ENCODE measurements at regions not wholly inside any gene's neighbourhood (a gene's known extent, or its start where the extent isn't known, plus 50 kb on each side); places are given as distances from the start of the nearest gene placed in this dataset.

GRCh38 chr16:79517156-79517555 is 83.4 kb downstream of the MAF start:
- TF ChIP-seq, protein P1, sequence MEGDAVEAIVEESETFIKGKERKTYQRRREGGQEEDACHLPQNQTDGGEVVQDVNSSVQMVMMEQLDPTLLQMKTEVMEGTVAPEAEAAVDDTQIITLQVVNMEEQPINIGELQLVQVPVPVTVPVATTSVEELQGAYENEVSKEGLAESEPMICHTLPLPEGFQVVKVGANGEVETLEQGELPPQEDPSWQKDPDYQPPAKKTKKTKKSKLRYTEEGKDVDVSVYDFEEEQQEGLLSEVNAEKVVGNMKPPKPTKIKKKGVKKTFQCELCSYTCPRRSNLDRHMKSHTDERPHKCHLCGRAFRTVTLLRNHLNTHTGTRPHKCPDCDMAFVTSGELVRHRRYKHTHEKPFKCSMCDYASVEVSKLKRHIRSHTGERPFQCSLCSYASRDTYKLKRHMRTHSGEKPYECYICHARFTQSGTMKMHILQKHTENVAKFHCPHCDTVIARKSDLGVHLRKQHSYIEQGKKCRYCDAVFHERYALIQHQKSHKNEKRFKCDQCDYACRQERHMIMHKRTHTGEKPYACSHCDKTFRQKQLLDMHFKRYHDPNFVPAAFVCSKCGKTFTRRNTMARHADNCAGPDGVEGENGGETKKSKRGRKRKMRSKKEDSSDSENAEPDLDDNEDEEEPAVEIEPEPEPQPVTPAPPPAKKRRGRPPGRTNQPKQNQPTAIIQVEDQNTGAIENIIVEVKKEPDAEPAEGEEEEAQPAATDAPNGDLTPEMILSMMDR (IDR thresholded peaks at IDR 0.05) = no peak
- no peak for TF ChIP-seq POLR2A (IDR thresholded peaks at IDR 0.05)
- no peak for TF ChIP-seq EP300 (IDR thresholded peaks at IDR 0.05)

All from tibial nerve (tissue), 4 donors.